PC-9 (cell line): ENCODE measurements at regions not wholly inside any gene's neighbourhood (a gene's known extent, or its start where the extent isn't known, plus 50 kb on each side); places are given as distances from the start of the nearest gene placed in this dataset.

Source experiments
- BruUV-seq: library from RNA; stranded (reverse); fragments of 400-500 nt; replicated peaks from 2 replicates; lab custom pipeline; 2021; lab: Mats Ljungman, UMichigan
- CTCF ChIA-PET: fragments of 300-600 bp; sonication (Branson Sonifier 250); formaldehyde crosslinking; loops from one replicate; lab custom pipeline; 2022; ENCODE audit warnings: antibody characterized with exemption; lab: Charles Lee
- POLR2A ChIA-PET: fragments of 300-600 bp; sonication (Branson Sonifier 250); formaldehyde crosslinking; loops from one replicate; lab custom pipeline; 2022; ENCODE audit warnings: antibody characterized with exemption; ENCODE audit not compliant: unreplicated experiment; lab: Charles Lee
- DNase-seq, 2 experiments: peaks; one replicate each; pipeline versions ENCODE4 v3.0.0 to v3.0.0-alpha.2; 2015 to 2022; ENCODE audit warnings: mixed read lengths in 1 of 2
- H2AFZ ChIP-seq: fragments of 200-600 bp; sonication (generic); 2 replicates; pipeline ENCODE4 v1.8.1; 2017; ENCODE audit warnings: antibody characterized with exemption
- H3F3A ChIP-seq: fragments of 200-600 bp; sonication (generic); 2 replicates; pipeline ENCODE4 v1.8.1; 2017; ENCODE audit warnings: antibody characterized with exemption, mild to moderate bottlenecking, low read depth; ENCODE audit not compliant: insufficient read depth
- H3K27ac ChIP-seq: fragments of 200-600 bp; sonication (generic); 2 replicates; pipeline ENCODE4 v1.6.1; 2016; ENCODE audit warnings: mixed run types
- H3K27me3 ChIP-seq: fragments of 200-600 bp; sonication (generic); 2 replicates; pipeline ENCODE4 v1.6.1; 2016; ENCODE audit warnings: low read depth, mixed run types; ENCODE audit not compliant: insufficient read depth
- H3K36me3 ChIP-seq: fragments of 200-600 bp; sonication (generic); 2 replicates; pipeline ENCODE4 v1.6.1; 2016; ENCODE audit warnings: low read depth, mixed run types
- H3K4me1 ChIP-seq: fragments of 200-600 bp; sonication (generic); replicated peaks from 2 replicates; pipeline ENCODE4 v1.6.1; 2016; ENCODE audit warnings: mixed run types; ENCODE audit not compliant: insufficient read depth
- H3K4me2 ChIP-seq: fragments of 200-600 bp; sonication (generic); 2 replicates; pipeline ENCODE4 v1.6.1; 2017; ENCODE audit warnings: mixed run types
- H3K4me3 ChIP-seq: fragments of 200-600 bp; sonication (generic); 2 replicates; pipeline ENCODE4 v1.6.1; 2016; ENCODE audit warnings: mixed run types
- H3K79me2 ChIP-seq: fragments of 200-600 bp; sonication (generic); 2 replicates; pipeline ENCODE4 v1.6.1; 2017; ENCODE audit warnings: low read depth, mixed run types
- H3K9me2 ChIP-seq: fragments of 200-600 bp; sonication (generic); 2 replicates; pipeline ENCODE4 v1.8.1; 2017; ENCODE audit warnings: mild to moderate bottlenecking; ENCODE audit not compliant: insufficient read depth
- H3K9me3 ChIP-seq: fragments of 200-600 bp; sonication (generic); 2 replicates; pipeline ENCODE4 v1.8.1; 2016; ENCODE audit warnings: low read depth; ENCODE audit not compliant: insufficient read depth
- H4K20me1 ChIP-seq: fragments of 200-600 bp; sonication (generic); 2 replicates; pipeline ENCODE4 v1.8.1; 2017; ENCODE audit not compliant: insufficient read depth
- EZH2 ChIP-seq: fragments of 200-600 bp; sonication (generic); IDR thresholded peaks from 2 replicates; pipeline ENCODE4 v1.8.0; 2017; ENCODE audit warnings: antibody characterized with exemption, low read depth
- intact Hi-C: fragments of 100-400 bp; cut with micrococcal nuclease; formaldehyde crosslinking; loops from one replicate; pipeline ENCODE4 v1.10.0; 2022; ENCODE audit not compliant: unreplicated experiment
- TF ChIP-seq, protein P1 (sequence below): fragments of 200-600 bp; sonication (generic); conservative IDR thresholded peaks from 2 replicates; pipeline ENCODE4 v1.6.1; 2017; ENCODE audit warnings: mixed run types, antibody characterized with exemption, mild to moderate bottlenecking, moderate library complexity

DNA sequence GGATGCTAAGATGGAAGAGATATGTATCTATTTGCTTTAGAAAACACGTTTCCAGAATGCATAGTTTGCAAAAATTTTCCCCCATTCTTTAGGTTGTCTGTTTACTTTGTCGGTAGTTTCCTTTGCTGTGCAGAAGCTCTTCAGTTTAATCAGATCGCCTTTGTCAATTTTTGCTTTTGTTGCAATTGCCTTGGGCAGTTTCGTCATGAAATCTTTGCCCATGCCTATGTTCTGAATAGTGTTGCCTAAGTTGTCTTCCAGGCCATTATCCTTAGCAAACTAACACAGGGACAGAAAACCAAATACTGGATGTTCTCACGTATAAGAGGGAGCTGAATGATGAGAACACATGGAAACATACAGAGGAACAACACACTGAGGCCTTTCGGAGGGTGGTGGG, 454.2 kb upstream of the SLC35B3 start:
- ChIA-PET CTCF (no interaction called here), POLR2A (no interaction called here)
- intact Hi-C loops: no loop called here

GRCh38 chr6:8888468-8888867, 453.1 kb upstream of the SLC35B3 start:
- no peaks in the 10 kb centered on the region for H3K4me1 ChIP-seq
- H3K79me2 ChIP-seq: no peaks in the 10 kb centered on the region
- H3K27ac ChIP-seq: no peak overlapping the region
- no peaks in the 10 kb centered on the region for H3K9me2 ChIP-seq
- POLR2A ChIA-PET: no interaction called here
- no peaks in the 10 kb centered on the region for H3K27me3 ChIP-seq
- H3K36me3 ChIP-seq: no peaks in the 10 kb centered on the region
- no peaks in the 10 kb centered on the region for H4K20me1 ChIP-seq
- intact Hi-C loops: no loop called here
- CTCF ChIA-PET: no interaction called here
- DNase-seq: no peak
- TF ChIP-seq EZH2: no peak
- TF ChIP-seq, protein P1, sequence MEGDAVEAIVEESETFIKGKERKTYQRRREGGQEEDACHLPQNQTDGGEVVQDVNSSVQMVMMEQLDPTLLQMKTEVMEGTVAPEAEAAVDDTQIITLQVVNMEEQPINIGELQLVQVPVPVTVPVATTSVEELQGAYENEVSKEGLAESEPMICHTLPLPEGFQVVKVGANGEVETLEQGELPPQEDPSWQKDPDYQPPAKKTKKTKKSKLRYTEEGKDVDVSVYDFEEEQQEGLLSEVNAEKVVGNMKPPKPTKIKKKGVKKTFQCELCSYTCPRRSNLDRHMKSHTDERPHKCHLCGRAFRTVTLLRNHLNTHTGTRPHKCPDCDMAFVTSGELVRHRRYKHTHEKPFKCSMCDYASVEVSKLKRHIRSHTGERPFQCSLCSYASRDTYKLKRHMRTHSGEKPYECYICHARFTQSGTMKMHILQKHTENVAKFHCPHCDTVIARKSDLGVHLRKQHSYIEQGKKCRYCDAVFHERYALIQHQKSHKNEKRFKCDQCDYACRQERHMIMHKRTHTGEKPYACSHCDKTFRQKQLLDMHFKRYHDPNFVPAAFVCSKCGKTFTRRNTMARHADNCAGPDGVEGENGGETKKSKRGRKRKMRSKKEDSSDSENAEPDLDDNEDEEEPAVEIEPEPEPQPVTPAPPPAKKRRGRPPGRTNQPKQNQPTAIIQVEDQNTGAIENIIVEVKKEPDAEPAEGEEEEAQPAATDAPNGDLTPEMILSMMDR: peak; percentile 55
- no peak overlapping the region for H2AFZ ChIP-seq
- no peaks in the 10 kb centered on the region for H3K9me3 ChIP-seq
- BruUV-seq: no TSS peak
- H3K4me2 ChIP-seq: no peak overlapping the region
- H3F3A ChIP-seq: no peaks in the 10 kb centered on the region
- H3K4me3 ChIP-seq: no peak overlapping the region

More for the DNA sequence above, 454.2 kb upstream of the SLC35B3 start:
- H3K9me2 ChIP-seq: no peaks in the 10 kb centered on the region
- TF ChIP-seq EZH2: no peak
- TF ChIP-seq, protein P1: no peak
- no peaks in the 10 kb centered on the region for H3K9me3 ChIP-seq
- H3K4me2 ChIP-seq: no peak overlapping the region
- no peaks in the 10 kb centered on the region for H3K4me1 ChIP-seq
- no peaks in the 10 kb centered on the region for H3K36me3 ChIP-seq
- DNase-seq: no peak
- H3K4me3 ChIP-seq: no peak overlapping the region
- H4K20me1 ChIP-seq: no peaks in the 10 kb centered on the region
- H3F3A ChIP-seq: no peaks in the 10 kb centered on the region
- no peak overlapping the region for H3K27ac ChIP-seq
- no peaks in the 10 kb centered on the region for H3K27me3 ChIP-seq
- H3K79me2 ChIP-seq: no peaks in the 10 kb centered on the region
- BruUV-seq: no TSS peak
- no peak overlapping the region for H2AFZ ChIP-seq

DNA sequence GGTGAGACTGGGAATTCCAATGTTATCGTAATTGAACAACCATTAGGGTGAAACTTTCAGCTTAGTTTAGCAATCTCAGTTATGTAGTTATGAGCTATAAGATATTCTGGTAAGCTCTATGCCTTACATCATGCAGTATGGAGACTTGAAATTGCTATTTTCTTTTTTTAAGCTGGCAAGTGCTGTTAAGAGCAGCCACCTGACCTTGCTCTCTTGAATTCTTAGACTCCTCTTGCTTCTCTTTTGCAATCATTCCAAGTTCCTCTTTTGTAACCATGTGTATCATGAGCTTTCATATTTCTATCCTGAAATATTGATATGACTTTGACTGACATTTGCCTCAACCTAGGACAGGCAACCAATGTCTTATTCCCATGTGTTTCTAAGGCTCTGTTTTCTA, 446.3 kb upstream of the SLC35B3 start:
- H3K9me3 ChIP-seq: no peaks in the 10 kb centered on the region
- H3K79me2 ChIP-seq: no peaks in the 10 kb centered on the region
- intact Hi-C loops: no loop called here
- H3K27me3 ChIP-seq: no peaks in the 10 kb centered on the region
- no peaks in the 10 kb centered on the region for H3K9me2 ChIP-seq
- TF ChIP-seq, protein P1: no peak
- TF ChIP-seq EZH2: no peak
- no peak overlapping the region for H3K4me2 ChIP-seq
- no peak for DNase-seq
- no peaks in the 10 kb centered on the region for H3F3A ChIP-seq
- POLR2A ChIA-PET: interaction anchor here (0.6 to 0.7 kb wide), 2 partner anchors 245 to 333 kb away, joined by 3 to 4 read pairs; no protein-coding TSS in a partner anchor
- BruUV-seq: no TSS peak
- no peaks in the 10 kb centered on the region for H3K4me1 ChIP-seq
- no peaks in the 10 kb centered on the region for H3K36me3 ChIP-seq
- no peak overlapping the region for H2AFZ ChIP-seq
- no peak overlapping the region for H3K4me3 ChIP-seq
- H3K27ac ChIP-seq: no peak overlapping the region
- H4K20me1 ChIP-seq: no peaks in the 10 kb centered on the region
- CTCF ChIA-PET: no interaction called here
